ENCODE measurements at regions not wholly inside any gene's neighbourhood (a gene's known extent, or its start where the extent isn't known, plus 50 kb on each side); places are given as distances from the start of the nearest gene placed in this dataset.

DNA sequence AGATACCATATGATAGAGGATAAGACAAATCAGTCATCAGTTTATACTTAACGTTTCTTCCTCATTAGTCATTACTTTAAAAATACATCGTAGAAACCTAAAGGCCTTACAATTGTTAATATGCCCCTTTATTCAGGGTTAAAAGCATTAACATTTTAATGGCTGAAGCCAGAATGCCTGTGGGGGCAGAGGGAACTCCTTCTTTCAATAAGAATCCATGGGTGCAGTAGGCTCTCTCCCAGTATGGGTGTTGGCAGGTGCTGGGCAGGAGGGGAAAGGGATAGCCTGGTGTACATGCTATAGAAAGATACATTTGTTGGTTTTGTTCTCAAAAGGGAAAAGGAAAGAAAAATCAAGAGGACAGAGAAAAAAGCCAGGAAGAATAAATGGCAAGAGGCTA lies 1035.7 kb upstream of the POU3F3 start:
- no peak overlapping the region for H3K27ac ChIP-seq
- TF ChIP-seq CTCF (conservative IDR thresholded peaks at IDR 0.05) = no peak

- TF ChIP-seq CTCF (conservative IDR thresholded peaks at IDR 0.05) = no peak
- H3K27ac ChIP-seq = no peak overlapping the region
Measured at GRCh38 chr2:103819599-103819998, 1034.3 kb upstream of the POU3F3 start.

DNA sequence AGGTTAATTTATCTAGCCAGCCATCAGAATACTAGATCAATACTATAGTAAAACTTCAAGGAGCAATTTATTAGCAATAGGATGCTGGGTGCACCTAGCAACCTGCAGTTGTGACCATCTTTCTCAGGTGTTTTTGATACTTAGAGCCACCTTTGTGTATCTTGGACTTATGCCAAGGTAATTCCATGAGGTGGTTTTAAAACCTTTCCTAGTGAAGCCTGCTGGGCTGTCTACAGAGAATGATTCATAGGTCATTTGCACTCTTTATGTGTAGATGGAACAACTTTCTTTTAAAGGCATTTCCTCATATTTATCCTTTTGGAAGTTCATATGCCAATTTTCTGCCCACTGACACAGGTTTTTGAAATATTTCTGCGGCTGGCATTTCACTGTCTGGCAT lies 1030.1 kb upstream of the POU3F3 start:
- TF ChIP-seq CTCF (conservative IDR thresholded peaks at IDR 0.05) = no peak
- no peak overlapping the region for H3K27ac ChIP-seq

GRCh38 chr2:103847276-103847675 lies 1006.6 kb upstream of the POU3F3 start:
- no peak overlapping the region for H3K27ac ChIP-seq
- no peak for TF ChIP-seq CTCF (conservative IDR thresholded peaks at IDR 0.05)

- no peak for TF ChIP-seq CTCF (conservative IDR thresholded peaks at IDR 0.05)
- no peak overlapping the region for H3K27ac ChIP-seq
Measured at GRCh38 chr2:103859238-103859637, 994.7 kb upstream of the POU3F3 start.

DNA sequence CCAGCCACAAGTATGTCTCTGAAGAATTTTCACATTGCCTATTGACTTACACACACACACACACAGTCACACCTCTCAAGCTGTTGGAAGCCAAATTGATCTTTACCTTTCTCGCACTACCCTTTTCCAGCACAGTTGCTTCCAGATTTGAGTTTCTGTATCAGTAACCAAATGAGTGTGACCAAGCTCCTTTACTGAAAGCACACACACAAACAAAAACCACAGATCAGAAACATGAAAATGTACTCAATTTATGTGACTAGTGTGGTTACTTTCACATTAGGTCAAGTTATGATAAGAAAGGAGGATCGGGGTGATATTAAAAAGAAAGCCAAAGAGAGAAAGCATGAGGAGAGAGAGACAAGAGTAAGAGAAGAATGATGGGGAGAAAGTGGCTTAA lies 993.9 kb upstream of the POU3F3 start:
- TF ChIP-seq CTCF (conservative IDR thresholded peaks at IDR 0.05) = no peak
- no peak overlapping the region for H3K27ac ChIP-seq

GRCh38 chr2:103868396-103868795 lies 985.5 kb upstream of the POU3F3 start:
- TF ChIP-seq CTCF (conservative IDR thresholded peaks at IDR 0.05) = no peak

More at GRCh38 chr2:103868396-103868795, 985.5 kb upstream of the POU3F3 start:
- no peak overlapping the region for H3K27ac ChIP-seq
